B cell (primary cell): ENCODE measurements at regions not wholly inside any gene's neighbourhood (a gene's known extent, or its start where the extent isn't known, plus 50 kb on each side); places are given as distances from the start of the nearest gene placed in this dataset.

Experiments
- ATAC-seq: fragments of 200-7000 bp; cut with Tn5 transposase; one replicate; pipeline ENCODE4 v1.10.0; 2021; ENCODE audit warnings: low read depth, mild to moderate bottlenecking, moderate number of reproducible peaks, moderate library complexity
- CTCF ChIA-PET: fragments of 350-600 bp; sonication (Branson Sonifier 250); formaldehyde crosslinking; loops from one replicate; lab custom pipeline; 2021; ENCODE audit warnings: antibody characterized with exemption, inconsistent platforms; lab: Charles Lee
- POLR2A ChIA-PET: fragments of 350-600 bp; sonication (Branson Sonifier 250); formaldehyde crosslinking; loops from one replicate; lab custom pipeline; 2021; ENCODE audit warnings: antibody characterized with exemption; lab: Charles Lee
- DNase-seq: peaks from one replicate; pipeline ENCODE4 v3.0.0; 2013
- H2AFZ ChIP-seq: 2 replicates; pipeline ENCODE4 v1.6.1; 2012; ENCODE audit warnings: mild to moderate bottlenecking, low read depth, low read length; ENCODE audit not compliant: insufficient read depth, poor library complexity, severe bottlenecking
- H3K27ac ChIP-seq, 2 donors: 1 replicate in 1 of 2; 2 replicates in 1 of 2; pipeline ENCODE4 v1.5.1; 2012 to 2013; ENCODE audit warnings: low read length in 2 of 2, mild to moderate bottlenecking in 2 of 2, moderate library complexity in 1 of 2
- H3K27me3 ChIP-seq, 4 experiments: fragments of 200-600 bp in 1 of 4; sonication (generic) in 1 of 4; replicated peaks in 1 of 4; 1 replicate in 2 of 4; 2 replicates in 2 of 4; pipeline versions ENCODE4 v1.6.1 to v1.7.0; 2013 to 2016; ENCODE audit warnings: low read length in 3 of 4, mild to moderate bottlenecking in 2 of 4, mixed read lengths in 1 of 4, moderate library complexity in 1 of 4; ENCODE audit not compliant: insufficient read depth in 4 of 4, control insufficient read depth in 3 of 4; ENCODE audit errors: control extremely low read depth in 1 of 4
- H3K36me3 ChIP-seq, 2 experiments: replicated peaks in 1 of 2; 1 replicate in 1 of 2; 2 replicates in 1 of 2; pipeline versions ENCODE4 v1.6.1 to v1.7.1; 2013; ENCODE audit warnings: low read length in 1 of 2; ENCODE audit not compliant: insufficient read depth in 2 of 2, control insufficient read depth in 1 of 2; ENCODE audit errors: control extremely low read depth in 1 of 2, extremely low read depth in 1 of 2
- H3K4me1 ChIP-seq, 2 donors: fragments of 200-600 bp in 1 of 2; sonication (generic) in 1 of 2; 1 replicate in 1 of 2; 2 replicates in 1 of 2; pipeline versions ENCODE4 v1.5.1 to v1.6.1; 2013 to 2017; ENCODE audit warnings: low read length in 2 of 2; ENCODE audit not compliant: control insufficient read depth in 2 of 2, insufficient read depth in 2 of 2
- H3K4me2 ChIP-seq: replicated peaks from 2 replicates; pipeline ENCODE3; 2012; ENCODE audit warnings: mild to moderate bottlenecking, low read depth, low read length; ENCODE audit not compliant: poor library complexity, severe bottlenecking
- H3K4me3 ChIP-seq, 5 experiments: fragments of 200-600 bp in 1 of 5; sonication (generic) in 1 of 5; 1 replicate in 3 of 5; 2 replicates in 2 of 5; pipeline versions ENCODE4 v1.5.1 to v1.7.0; 2011 to 2016; ENCODE audit warnings: low read length in 4 of 5, mild to moderate bottlenecking in 4 of 5, low read depth in 2 of 5, control low read depth in 1 of 5, moderate library complexity in 1 of 5; ENCODE audit not compliant: insufficient read depth in 1 of 5; ENCODE audit errors: control extremely low read depth in 1 of 5, extremely low read depth in 1 of 5
- H3K79me2 ChIP-seq: fragments of 200-600 bp; sonication (generic); one replicate; pipeline ENCODE4 v1.6.0; 2016; ENCODE audit warnings: low read length; ENCODE audit not compliant: control insufficient read depth, insufficient read depth
- H3K9ac ChIP-seq: fragments of 200-600 bp; sonication (generic); 2 replicates; pipeline ENCODE4 v1.6.1; 2017; ENCODE audit warnings: mild to moderate bottlenecking, low read length, moderate library complexity
- H3K9me3 ChIP-seq, 3 donors: one replicate each; pipeline versions ENCODE4 v1.6.1 to v1.7.1; 2013; ENCODE audit warnings: low read length in 2 of 3; ENCODE audit not compliant: control insufficient read depth in 2 of 3, insufficient read depth in 1 of 3; ENCODE audit errors: control extremely low read depth in 1 of 3
- H4K20me1 ChIP-seq: 2 replicates; pipeline ENCODE4 v1.6.0; 2012; ENCODE audit warnings: mild to moderate bottlenecking, low read length; ENCODE audit not compliant: insufficient read depth, control insufficient read depth, poor library complexity, severe bottlenecking
- H3K27ac Mint-ChIP-seq: one replicate; pipeline ENCODE4 v1.8.0; 2021; ENCODE audit warnings: mixed read lengths
- H3K27me3 Mint-ChIP-seq: one replicate; pipeline ENCODE4 v1.8.0; 2021; ENCODE audit warnings: mixed read lengths
- H3K4me1 Mint-ChIP-seq: one replicate; pipeline ENCODE4 v1.8.0; 2021; ENCODE audit warnings: mixed read lengths
- H3K4me3 Mint-ChIP-seq: one replicate; pipeline ENCODE4 v1.8.0; 2021; ENCODE audit warnings: mixed read lengths
- H3K9me3 Mint-ChIP-seq: one replicate; pipeline ENCODE4 v1.8.0; 2022; ENCODE audit warnings: mixed read lengths; ENCODE audit not compliant: insufficient read depth
- CTCF ChIP-seq: fragments of 200-600 bp; IDR thresholded peaks from one replicate; pipeline ENCODE4 v1.8.0; 2022; ENCODE audit warnings: antibody characterized with exemption, mild to moderate bottlenecking
- EZH2 ChIP-seq: IDR thresholded peaks from 2 replicates; pipeline ENCODE4 v1.6.1; 2012; ENCODE audit warnings: borderline replicate concordance, low read depth, mild to moderate bottlenecking, moderate library complexity, low read length; ENCODE audit not compliant: insufficient read depth, poor library complexity, severe bottlenecking
- WGBS: methylation state at CpG from one replicate; pipeline ENCODE4 v1.1.5; 2013; ENCODE audit warnings: missing lambda C conversion rate; ENCODE audit not compliant: insufficient coverage; 5-methylcytosine and 5-hydroxymethylcytosine counted together
- intact Hi-C: fragments of 100-400 bp; cut with micrococcal nuclease; formaldehyde crosslinking; loops from one replicate; pipeline ENCODE4 v1.10.0; 2022

GRCh38 chr16:85323230-85323960 lies 211.1 kb upstream of the CIBAR2 start:
- H3K9me3 ChIP-seq, result peaks cover 0 to 11% (median 0%) of the 10 kb centered on the region in 3 donors
- peaks cover 13% of the 10 kb centered on the region for H3K27me3 Mint-ChIP-seq
- peaks cover 7 to 13% of the 10 kb centered on the region in 2 donors for H3K4me1 ChIP-seq
- no peak overlapping the region for H3K27ac ChIP-seq
- no peak overlapping the region for H3K4me3 ChIP-seq
- ChIA-PET CTCF (no interaction called here), POLR2A (no interaction called here)
- no peak overlapping the region for H2AFZ ChIP-seq
- no peak overlapping the region for H3K4me3 Mint-ChIP-seq
- no peak for TF ChIP-seq EZH2
- no peak for TF ChIP-seq CTCF
- H3K4me1 Mint-ChIP-seq, result peaks cover 9% of the 10 kb centered on the region
- intact Hi-C loops, result no loop called here
- no peak overlapping the region for H3K4me2 ChIP-seq
- H3K27ac Mint-ChIP-seq, result no peak overlapping the region
- H4K20me1 ChIP-seq, result no peaks in the 10 kb centered on the region
- peaks cover 0 to 9% (median 4%) of the 10 kb centered on the region in 4 experiments for H3K27me3 ChIP-seq
- ATAC-seq (no peak), DNase-seq (no peak)
- H3K9ac ChIP-seq, result no peak overlapping the region
- H3K79me2 ChIP-seq, result no peaks in the 10 kb centered on the region
- 84% methylated on average over 12 of the region's 14 CpGs for WGBS
- no peaks in the 10 kb centered on the region for H3K9me3 Mint-ChIP-seq
- H3K36me3 ChIP-seq, result no peaks in the 10 kb centered on the region

GRCh38 chr16:85323961-85324253 lies 211.6 kb upstream of the CIBAR2 start:
- no peak overlapping the region for H3K27ac ChIP-seq
- POLR2A ChIA-PET, result no interaction called here
- no peaks in the 10 kb centered on the region for H3K79me2 ChIP-seq
- H3K4me1 Mint-ChIP-seq, result peaks cover 10% of the 10 kb centered on the region
- ATAC-seq, result no peak
- no peak overlapping the region for H2AFZ ChIP-seq
- TF ChIP-seq CTCF (no peak), EZH2 (no peak)
- WGBS, result 99% methylated on average over 10 of the region's 10 CpGs
- no peaks in the 10 kb centered on the region for H3K9me3 Mint-ChIP-seq
- H3K27ac Mint-ChIP-seq, result no peak overlapping the region
- no peak overlapping the region for H3K4me2 ChIP-seq
- peaks cover 0 to 14% (median 7%) of the 10 kb centered on the region in 4 experiments for H3K27me3 ChIP-seq
- intact Hi-C loops, result no loop called here
- peaks cover 0 to 11% (median 0%) of the 10 kb centered on the region in 3 donors for H3K9me3 ChIP-seq
- H3K36me3 ChIP-seq, result no peaks in the 10 kb centered on the region
- peaks cover 11 to 18% of the 10 kb centered on the region in 2 donors for H3K4me1 ChIP-seq
- no peak for DNase-seq
- H3K27me3 Mint-ChIP-seq, result peaks cover 13% of the 10 kb centered on the region
- no peak overlapping the region for H3K9ac ChIP-seq
- no peak overlapping the region for H3K4me3 ChIP-seq
- H4K20me1 ChIP-seq, result no peaks in the 10 kb centered on the region
- no peak overlapping the region for H3K4me3 Mint-ChIP-seq
- CTCF ChIA-PET, result no interaction called here
